ENCODE measurements at regions not wholly inside any gene's neighbourhood (a gene's known extent, or its start where the extent isn't known, plus 50 kb on each side); places are given as distances from the start of the nearest gene placed in this dataset.

GRCh38 chr6:82741996-82742385 is 323.6 kb downstream of the UBE3D start:
- no peaks in the 10 kb centered on the region for H3K4me1 ChIP-seq (ENCODE audit: control insufficient read depth, insufficient read depth, low read length)
- intact Hi-C loops (cut with micrococcal nuclease; ENCODE audit: unreplicated experiment) = no loop called here
- CTCF ChIA-PET = interaction anchor here (0.8 to 1.1 kb wide), 2 partner anchors 29 to 140 kb away, joined by 3 read pairs; no protein-coding TSS in a partner anchor
- no peaks in the 10 kb centered on the region; a peak in 2 of 4 replicates for H3K27me3 ChIP-seq (replicated peaks in 1 of 2; ENCODE audit: control insufficient read depth in 2 of 2, insufficient read depth in 2 of 2, low read length in 1 of 2)
- no peak overlapping the region for H3K4me3 ChIP-seq
- SMC1A ChIA-PET (ENCODE audit: uncharacterized antibody, unreplicated experiment) = interaction anchor here (1.3 kb wide), 1 partner anchor 8 kb away, joined by 3 read pairs; no protein-coding TSS in a partner anchor
- H3K9ac ChIP-seq (ENCODE audit: control insufficient read depth, insufficient read depth, low read length) = no peak overlapping the region
- no peak overlapping the region for H3K4me2 ChIP-seq (ENCODE audit: control insufficient read depth, insufficient read depth)
- H3K9me3 ChIP-seq (replicated peaks; ENCODE audit: control insufficient read depth, insufficient read depth, low read length) = no peaks in the 10 kb centered on the region
- no peaks in the 10 kb centered on the region for H4K20me1 ChIP-seq (ENCODE audit: control insufficient read depth, insufficient read depth)
- no peak overlapping the region for H2AFZ ChIP-seq (ENCODE audit: control insufficient read depth, low read depth, low read length)
- RAD21 ChIA-PET (ENCODE audit: unreplicated experiment) = no interaction called here
- DNase-seq (ENCODE audit: low read depth, low spot score) (no peak), FAIRE-seq (no peak), ATAC-seq (no peak)
- WGBS (ENCODE audit: insufficient coverage, insufficient replicate concordance, low lambda C conversion rate, missing lambda C conversion rate) = 39% methylated on average over 3 of the region's 3 CpGs
- in situ Hi-C loops (cut with MboI) = no loop called here
- POLR2A ChIA-PET = no interaction called here
- no peak overlapping the region for H3K27ac ChIP-seq (ENCODE audit: control insufficient read depth, insufficient read depth)
- H3K36me3 ChIP-seq (ENCODE audit: control insufficient read depth in 2 of 2, insufficient read depth in 2 of 2, low read length in 1 of 2) = no peaks in the 10 kb centered on the region
- H3K79me2 ChIP-seq (ENCODE audit: control insufficient read depth, insufficient read depth, low read length) = no peaks in the 10 kb centered on the region
- no TSS peak for BruUV-seq (replicated peaks)
- no peak for TF ChIP-seq ATF2 (IDR thresholded peaks at IDR 0.05; ENCODE audit: low read length)
- TF ChIP-seq ZNF687 (IDR thresholded peaks at IDR 0.05) = no peak
- TF ChIP-seq IRF4 (IDR thresholded peaks at IDR 0.05; ENCODE audit: low read depth, low read length) = no peak
- no peak for TF ChIP-seq WRNIP1 (IDR thresholded peaks at IDR 0.05; ENCODE audit: borderline replicate concordance, low read depth, low read length)
- no peak for TF ChIP-seq MYC (IDR thresholded peaks at IDR 0.05; ENCODE audit: insufficient read depth, insufficient read length, insufficient replicate concordance, low read length, severe bottlenecking)
- no peak for TF ChIP-seq NR2C1 (IDR thresholded peaks at IDR 0.05)
- no peak for TF ChIP-seq ZNF622 (IDR thresholded peaks at IDR 0.05)
- no peak for TF ChIP-seq JUNB (IDR thresholded peaks at IDR 0.05)
- no peak for TF ChIP-seq BCL11A (IDR thresholded peaks at IDR 0.05; ENCODE audit: low read depth, low read length)
- TF ChIP-seq NFXL1 (IDR thresholded peaks at IDR 0.05; ENCODE audit: borderline replicate concordance) = no peak
- TF ChIP-seq E4F1 (IDR thresholded peaks at IDR 0.05; ENCODE audit: borderline replicate concordance, partially characterized antibody) = no peak
- TF ChIP-seq BCLAF1 (IDR thresholded peaks at IDR 0.05) = no peak
